ENCODE measurements at regions not wholly inside any gene's neighbourhood (a gene's known extent, or its start where the extent isn't known, plus 50 kb on each side); places are given as distances from the start of the nearest gene placed in this dataset.
A peak's percentile ranks its signal among the peaks of the same experiment; 100 is the strongest.

GRCh38 chr4:147284935-147285334 is 196.0 kb upstream of the EDNRA start:
- H3K9me3 ChIP-seq (ENCODE audit: insufficient read depth, low read length) = peaks cover 12% of the 10 kb centered on the region
- H3K79me2 ChIP-seq (ENCODE audit: low read length) = no peaks in the 10 kb centered on the region
- H3K9ac ChIP-seq (ENCODE audit: low read length) = no peak overlapping the region
- no peak overlapping the region for H3K4me2 ChIP-seq (ENCODE audit: low read length)
- H3K27ac ChIP-seq (ENCODE audit: low read length) = no peak overlapping the region
- H2AFZ ChIP-seq (ENCODE audit: low read depth, low read length) = no peak overlapping the region
- peaks cover 34% of the 10 kb centered on the region for H3K4me1 ChIP-seq (ENCODE audit: low read length)
- no peaks in the 10 kb centered on the region for H3K27me3 ChIP-seq (ENCODE audit: low read depth, low read length)
- no peak for TF ChIP-seq CTCF (IDR thresholded peaks at IDR 0.05; ENCODE audit: low read depth, low read length)
- TF ChIP-seq EZH2phosphoT487 (IDR thresholded peaks at IDR 0.05; ENCODE audit: low read depth) = no peak
- H4K20me1 ChIP-seq (ENCODE audit: insufficient read depth, low read length) = no peaks in the 10 kb centered on the region
- no peak overlapping the region for H3K4me3 ChIP-seq (ENCODE audit: low read length)
- H3K36me3 ChIP-seq (replicated peaks; ENCODE audit: low read depth, low read length) = peaks cover 13% of the 10 kb centered on the region

GRCh38 chr4:147285751-147286150 is 195.1 kb upstream of the EDNRA start:
- no peak for TF ChIP-seq CTCF (IDR thresholded peaks at IDR 0.05; ENCODE audit: low read depth, low read length)
- no peak for TF ChIP-seq EZH2phosphoT487 (IDR thresholded peaks at IDR 0.05; ENCODE audit: low read depth)
- Histone ChIP-seq H3K9ac (ENCODE audit: low read length) (no peak overlapping the region), H3K36me3 (replicated peaks; ENCODE audit: low read depth, low read length) (peaks cover 13% of the 10 kb centered on the region), H4K20me1 (ENCODE audit: insufficient read depth, low read length) (no peaks in the 10 kb centered on the region), H3K79me2 (ENCODE audit: low read length) (no peaks in the 10 kb centered on the region), H2AFZ (ENCODE audit: low read depth, low read length) (peak overlapping the region; percentile 45; the same call in 1 of the 2 replicates), H3K4me3 (ENCODE audit: low read length) (no peak overlapping the region), H3K4me1 (ENCODE audit: low read length) (peaks cover 34% of the 10 kb centered on the region), H3K27ac (ENCODE audit: low read length) (peak overlapping the region; percentile 90), H3K4me2 (ENCODE audit: low read length) (no peak overlapping the region), H3K9me3 (ENCODE audit: insufficient read depth, low read length) (peaks cover 12% of the 10 kb centered on the region; the same call in 1 of the 2 replicates), H3K27me3 (ENCODE audit: low read depth, low read length) (no peaks in the 10 kb centered on the region)

GRCh38 chr4:147286846-147287587 is 193.9 kb upstream of the EDNRA start:
- H3K27me3 ChIP-seq (ENCODE audit: low read depth, low read length) = no peaks in the 10 kb centered on the region
- H3K9me3 ChIP-seq (ENCODE audit: insufficient read depth, low read length) = 0 out of 2 replicates have a peak, but pooled peaks cover 6% of the 10 kb centered on the region
- H3K79me2 ChIP-seq (ENCODE audit: low read length) = no peaks in the 10 kb centered on the region
- peak overlapping the region; percentile 21 for H3K4me3 ChIP-seq (ENCODE audit: low read length)
- H3K9ac ChIP-seq (ENCODE audit: low read length) = peak overlapping the region; percentile 62
- TF ChIP-seq CTCF (IDR thresholded peaks at IDR 0.05; ENCODE audit: low read depth, low read length) (no peak), EZH2phosphoT487 (IDR thresholded peaks at IDR 0.05; ENCODE audit: low read depth) (no peak)
- peak overlapping the region; percentile 65 for H3K4me2 ChIP-seq (ENCODE audit: low read length)
- no peaks in the 10 kb centered on the region for H4K20me1 ChIP-seq (ENCODE audit: insufficient read depth, low read length)
- H3K4me1 ChIP-seq (ENCODE audit: low read length) = peaks cover 43% of the 10 kb centered on the region
- H3K36me3 ChIP-seq (replicated peaks; ENCODE audit: low read depth, low read length) = peaks cover 13% of the 10 kb centered on the region
- H3K27ac ChIP-seq (ENCODE audit: low read length) = peak overlapping the region; percentile 90
- peak overlapping the region; percentile 45 for H2AFZ ChIP-seq (ENCODE audit: low read depth, low read length)

GRCh38 chr4:147287588-147287890 is 193.4 kb upstream of the EDNRA start:
- Histone ChIP-seq H2AFZ (ENCODE audit: low read depth, low read length) (peak overlapping the region; percentile 45), H3K36me3 (replicated peaks; ENCODE audit: low read depth, low read length) (peaks cover 13% of the 10 kb centered on the region), H4K20me1 (ENCODE audit: insufficient read depth, low read length) (no peaks in the 10 kb centered on the region), H3K9me3 (ENCODE audit: insufficient read depth, low read length) (0 out of 2 replicates have a peak, but pooled peaks cover 5% of the 10 kb centered on the region), H3K27me3 (ENCODE audit: low read depth, low read length) (no peaks in the 10 kb centered on the region), H3K4me3 (ENCODE audit: low read length) (peak overlapping the region; percentile 21), H3K27ac (ENCODE audit: low read length) (peak overlapping the region; percentile 90), H3K4me1 (ENCODE audit: low read length) (peaks cover 48% of the 10 kb centered on the region), H3K9ac (ENCODE audit: low read length) (peak overlapping the region; percentile 62), H3K4me2 (ENCODE audit: low read length) (peak overlapping the region; percentile 65), H3K79me2 (ENCODE audit: low read length) (no peaks in the 10 kb centered on the region)
- no peak for TF ChIP-seq CTCF (IDR thresholded peaks at IDR 0.05; ENCODE audit: low read depth, low read length)
- no peak for TF ChIP-seq EZH2phosphoT487 (IDR thresholded peaks at IDR 0.05; ENCODE audit: low read depth)
